ENCODE measurements at regions not wholly inside any gene's neighbourhood (a gene's known extent, or its start where the extent isn't known, plus 50 kb on each side); places are given as distances from the start of the nearest gene placed in this dataset.

GRCh38 chr2:125107446-125107845, 1082.4 kb downstream of the CNTNAP5 start:
- TF ChIP-seq ELK1 (IDR thresholded peaks at IDR 0.05; ENCODE audit: borderline replicate concordance, low read depth, low read length), result no peak
- TF ChIP-seq RAD21 (IDR thresholded peaks at IDR 0.05; ENCODE audit: low read length), result no peak
- TF ChIP-seq MXI1 (IDR thresholded peaks at IDR 0.05; ENCODE audit: borderline replicate concordance, low read depth, low read length), result no peak
- TF ChIP-seq CHD1 (IDR thresholded peaks at IDR 0.05; ENCODE audit: low read depth, low read length), result no peak
- no peak for TF ChIP-seq MAZ (IDR thresholded peaks at IDR 0.05; ENCODE audit: borderline replicate concordance, low read depth, low read length)
- TF ChIP-seq, protein P1, sequence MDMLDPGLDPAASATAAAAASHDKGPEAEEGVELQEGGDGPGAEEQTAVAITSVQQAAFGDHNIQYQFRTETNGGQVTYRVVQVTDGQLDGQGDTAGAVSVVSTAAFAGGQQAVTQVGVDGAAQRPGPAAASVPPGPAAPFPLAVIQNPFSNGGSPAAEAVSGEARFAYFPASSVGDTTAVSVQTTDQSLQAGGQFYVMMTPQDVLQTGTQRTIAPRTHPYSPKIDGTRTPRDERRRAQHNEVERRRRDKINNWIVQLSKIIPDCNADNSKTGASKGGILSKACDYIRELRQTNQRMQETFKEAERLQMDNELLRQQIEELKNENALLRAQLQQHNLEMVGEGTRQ (IDR thresholded peaks at IDR 0.05; ENCODE audit: low read depth, low read length), result no peak
- no peak for TF ChIP-seq BHLHE40 (IDR thresholded peaks at IDR 0.05; ENCODE audit: low read depth, low read length)
- no peak for TF ChIP-seq FOS (IDR thresholded peaks at IDR 0.05; ENCODE audit: low read depth, low read length)
- no peak for TF ChIP-seq CEBPB (IDR thresholded peaks at IDR 0.05; ENCODE audit: low read depth, low read length)
- no peak for TF ChIP-seq MAFK (IDR thresholded peaks at IDR 0.05; ENCODE audit: low read depth, low read length)
- TF ChIP-seq POLR2A (IDR thresholded peaks at IDR 0.05; ENCODE audit: low read depth, low read length), result no peak
- TF ChIP-seq SMC3 (IDR thresholded peaks at IDR 0.05; ENCODE audit: low read depth, low read length), result no peak
- no peak for TF ChIP-seq RFX5 (IDR thresholded peaks at IDR 0.05; ENCODE audit: low read depth, low read length)
- TF ChIP-seq, protein P2, sequence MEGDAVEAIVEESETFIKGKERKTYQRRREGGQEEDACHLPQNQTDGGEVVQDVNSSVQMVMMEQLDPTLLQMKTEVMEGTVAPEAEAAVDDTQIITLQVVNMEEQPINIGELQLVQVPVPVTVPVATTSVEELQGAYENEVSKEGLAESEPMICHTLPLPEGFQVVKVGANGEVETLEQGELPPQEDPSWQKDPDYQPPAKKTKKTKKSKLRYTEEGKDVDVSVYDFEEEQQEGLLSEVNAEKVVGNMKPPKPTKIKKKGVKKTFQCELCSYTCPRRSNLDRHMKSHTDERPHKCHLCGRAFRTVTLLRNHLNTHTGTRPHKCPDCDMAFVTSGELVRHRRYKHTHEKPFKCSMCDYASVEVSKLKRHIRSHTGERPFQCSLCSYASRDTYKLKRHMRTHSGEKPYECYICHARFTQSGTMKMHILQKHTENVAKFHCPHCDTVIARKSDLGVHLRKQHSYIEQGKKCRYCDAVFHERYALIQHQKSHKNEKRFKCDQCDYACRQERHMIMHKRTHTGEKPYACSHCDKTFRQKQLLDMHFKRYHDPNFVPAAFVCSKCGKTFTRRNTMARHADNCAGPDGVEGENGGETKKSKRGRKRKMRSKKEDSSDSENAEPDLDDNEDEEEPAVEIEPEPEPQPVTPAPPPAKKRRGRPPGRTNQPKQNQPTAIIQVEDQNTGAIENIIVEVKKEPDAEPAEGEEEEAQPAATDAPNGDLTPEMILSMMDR (conservative IDR thresholded peaks at IDR 0.05; ENCODE audit: low read depth, low read length), result no peak
- TF ChIP-seq NFE2L2 (IDR thresholded peaks at IDR 0.05; ENCODE audit: low read depth, low read length), result no peak
- Histone ChIP-seq H3K14ac (replicated peaks; ENCODE audit: low read depth, low read length) (no peak overlapping the region), H2BK5ac (ENCODE audit: low read depth, low read length, poor library complexity, severe bottlenecking) (no peak overlapping the region), H3K9me1 (ENCODE audit: insufficient read depth, low read length) (no peaks in the 10 kb centered on the region), H2AFZ (replicated peaks; ENCODE audit: low read length, poor library complexity) (no peak overlapping the region), H3K36me3 (ENCODE audit: control insufficient read depth, insufficient read depth, low read length) (no peaks in the 10 kb centered on the region), H3K4me3 (ENCODE audit: insufficient read depth, low read depth, low read length) (no peak overlapping the region), H3K23ac (ENCODE audit: low read depth, low read length) (no peak overlapping the region), H3K27ac (ENCODE audit: insufficient read depth, low read length) (no peak overlapping the region), H4K5ac (ENCODE audit: low read depth, low read length) (no peak overlapping the region), H2AK5ac (ENCODE audit: low read depth, low read length) (no peak overlapping the region), H3K27me3 (ENCODE audit: control insufficient read depth, insufficient read depth, low read length) (no peaks in the 10 kb centered on the region), H2AK9ac (replicated peaks; ENCODE audit: low read depth, low read length, poor library complexity) (no peak overlapping the region), H3K4me2 (ENCODE audit: low read depth, low read length) (no peak overlapping the region), H2BK20ac (ENCODE audit: low read depth, low read length) (no peak overlapping the region), H2BK120ac (ENCODE audit: low read depth, low read length) (no peak overlapping the region), H3K4ac (ENCODE audit: low read depth, low read length) (no peak overlapping the region), H3K9me3 (ENCODE audit: control insufficient read depth, insufficient read depth, low read length) (no peaks in the 10 kb centered on the region), H4K91ac (ENCODE audit: insufficient read depth, low read depth, low read length) (no peak overlapping the region), H3K79me1 (ENCODE audit: low read depth in 1 of 2, low read length in 2 of 2) (no peaks in the 10 kb centered on the region), H3K4me1 (ENCODE audit: control insufficient read depth, insufficient read depth, low read length) (no peaks in the 10 kb centered on the region), H2BK15ac (ENCODE audit: low read depth, low read length) (no peak overlapping the region), H3K56ac (ENCODE audit: extremely low read depth, insufficient read depth, low read length) (no peak overlapping the region), H4K8ac (ENCODE audit: low read depth in 2 of 2, low read length in 2 of 2) (no peak overlapping the region), H3K18ac (ENCODE audit: low read depth, low read length) (no peak overlapping the region), H3K9ac (ENCODE audit: low read depth, low read length) (no peak overlapping the region), H4K20me1 (ENCODE audit: insufficient read depth, low read length) (no peaks in the 10 kb centered on the region)
- BruUV-seq (replicated peaks), result no TSS peak
- DNase-seq (no peak), ATAC-seq (ENCODE audit: low read depth) (no peak)
- CTCF ChIA-PET, result no interaction called here
- dilution Hi-C loops (cut with HindIII; ENCODE audit: low sequenced_read_pairs, unreplicated experiment) (no loop called here), in situ Hi-C loops (cut with MboI; ENCODE audit: low sequenced_read_pairs) (no loop called here), intact Hi-C loops (cut with micrococcal nuclease) (no loop called here)
- no CpG with 5 or more reads among the region's 1 CpG for WGBS, 2 experiments (ENCODE audit: extremely low coverage in 2 of 2, insufficient read length in 1 of 2)
- POLR2A ChIA-PET (ENCODE audit: unreplicated experiment), result no interaction called here

All from IMR-90 (cell line).